ENCODE measurements at regions not wholly inside any gene's neighbourhood (a gene's known extent, or its start where the extent isn't known, plus 50 kb on each side); places are given as distances from the start of the nearest gene placed in this dataset.

DNA sequence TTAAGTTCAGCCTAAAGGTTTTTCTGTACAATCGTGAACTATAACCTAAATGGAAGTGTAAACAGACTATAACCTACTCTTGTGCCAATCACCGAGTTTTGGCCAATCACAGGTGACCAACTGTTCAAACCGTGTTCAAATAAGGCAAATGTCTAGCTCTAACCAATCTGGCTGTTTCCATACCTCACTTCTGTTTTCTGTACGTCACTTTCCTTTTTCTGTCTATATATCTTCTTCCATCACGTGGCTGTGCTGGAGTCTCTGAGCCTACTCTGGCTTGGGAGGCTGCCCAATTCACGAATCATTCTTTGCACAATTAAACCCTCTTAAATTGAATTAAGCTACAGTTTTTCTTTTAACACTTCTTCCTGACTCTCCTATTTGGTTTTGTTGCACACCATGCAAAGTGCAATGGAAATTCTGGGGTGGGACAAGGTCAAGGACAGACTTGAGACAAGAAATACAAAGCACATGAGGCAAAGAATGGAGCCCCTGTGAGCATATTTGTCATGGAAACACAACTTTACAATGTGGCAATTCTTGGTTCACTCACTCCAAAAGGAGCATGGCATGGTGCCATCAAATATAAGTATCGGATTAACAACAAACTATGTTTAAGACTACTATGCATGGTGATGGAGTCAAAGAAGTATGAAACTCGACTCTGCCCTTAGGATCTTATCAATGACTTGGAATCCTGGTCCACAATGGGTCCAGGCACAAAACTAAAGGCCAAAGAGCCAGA lies 115.7 kb upstream of the FAM9B start (continued):
- TF ChIP-seq MAFK (IDR thresholded peaks at IDR 0.05; ENCODE audit: low read depth, low read length) = no peak
- no peak for TF ChIP-seq RBBP5 (IDR thresholded peaks at IDR 0.05; ENCODE audit: borderline replicate concordance, low read depth, low read length)
- no peak for TF ChIP-seq CEBPB (IDR thresholded peaks at IDR 0.05; ENCODE audit: low read depth, low read length)
- TF ChIP-seq BACH1 (IDR thresholded peaks at IDR 0.05; ENCODE audit: low read length) = no peak
- no peak for TF ChIP-seq SIX5 (IDR thresholded peaks at IDR 0.05; ENCODE audit: low read depth, low read length)
- TF ChIP-seq KDM1A (IDR thresholded peaks at IDR 0.05; ENCODE audit: borderline replicate concordance, low read length) = no peak
